ENCODE measurements at regions not wholly inside any gene's neighbourhood (a gene's known extent, or its start where the extent isn't known, plus 50 kb on each side); places are given as distances from the start of the nearest gene placed in this dataset.
"Not testable (repeated sequence)": the region's sequence is repeated elsewhere in the genome, so short reads cannot be mapped to it uniquely, and the experiment has no call there.

- not testable (repeated sequence) for DNase-seq (ENCODE audit: low read depth)
These were observed 705.8 kb downstream of the DTWD2 start for GRCh38 chr5:118282480-118283038.

DNA sequence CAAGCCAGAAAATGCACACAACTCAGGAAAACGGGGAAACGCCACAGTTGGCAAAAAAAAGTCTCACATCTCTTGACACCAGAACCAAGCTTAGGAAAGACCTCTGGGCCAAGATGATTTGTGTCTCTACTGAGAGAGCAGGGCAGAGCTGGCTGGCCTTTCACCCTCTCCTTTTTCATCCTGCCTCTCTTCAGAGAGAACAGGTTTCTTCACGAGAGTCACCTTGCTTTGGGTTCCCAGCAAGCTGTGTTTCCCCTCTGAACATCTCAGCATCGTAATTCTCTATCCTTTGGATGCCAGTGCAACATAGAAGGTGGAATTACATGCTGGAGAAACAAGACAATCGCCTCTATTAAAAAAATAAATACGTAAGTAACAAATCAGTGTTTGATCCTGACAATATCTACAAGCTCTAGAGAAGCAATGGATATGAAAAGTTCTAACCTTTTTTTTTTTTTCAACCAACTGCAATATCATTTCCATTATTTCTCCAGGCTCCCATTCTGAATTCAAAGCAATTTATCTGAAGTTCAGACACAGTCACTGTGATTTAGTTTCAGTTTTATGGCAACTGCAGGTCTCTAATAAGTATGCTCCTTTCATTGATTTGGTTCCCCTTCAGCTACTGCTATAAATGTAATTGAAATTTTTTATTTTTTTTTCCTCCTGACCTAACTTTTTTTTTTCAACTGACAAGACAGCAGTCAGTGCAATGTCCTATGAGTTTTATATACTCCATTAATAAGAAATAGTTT is 708.6 kb downstream of the DTWD2 start:
- no peak for DNase-seq (ENCODE audit: low read depth)

- DNase-seq (ENCODE audit: low read depth): no peak
These were observed 717.8 kb downstream of the DTWD2 start for GRCh38 chr5:118270526-118270925.

DNA sequence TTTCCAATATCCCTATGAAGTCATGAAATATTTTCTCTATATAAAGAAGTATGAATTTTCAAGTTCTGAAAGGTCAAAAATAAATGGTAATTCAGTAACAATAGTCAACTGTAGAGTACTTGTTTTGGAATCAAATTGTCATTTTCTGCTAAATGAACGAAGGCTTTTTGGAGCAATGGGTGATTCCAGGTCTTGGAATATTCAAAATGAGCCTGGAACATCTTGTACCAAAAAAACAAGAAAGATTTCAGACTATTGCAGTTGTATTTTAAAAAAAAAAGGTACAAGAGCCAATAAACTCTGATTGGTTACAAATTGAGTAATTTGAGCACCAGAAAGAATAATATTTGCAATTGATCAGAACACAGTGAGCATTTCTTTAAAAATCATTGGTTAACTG is 730.1 kb downstream of the DTWD2 start:
- no peak for DNase-seq (ENCODE audit: low read depth)

GRCh38 chr5:118257066-118257465 is 731.3 kb downstream of the DTWD2 start:
- DNase-seq (ENCODE audit: low read depth): no peak

DNA sequence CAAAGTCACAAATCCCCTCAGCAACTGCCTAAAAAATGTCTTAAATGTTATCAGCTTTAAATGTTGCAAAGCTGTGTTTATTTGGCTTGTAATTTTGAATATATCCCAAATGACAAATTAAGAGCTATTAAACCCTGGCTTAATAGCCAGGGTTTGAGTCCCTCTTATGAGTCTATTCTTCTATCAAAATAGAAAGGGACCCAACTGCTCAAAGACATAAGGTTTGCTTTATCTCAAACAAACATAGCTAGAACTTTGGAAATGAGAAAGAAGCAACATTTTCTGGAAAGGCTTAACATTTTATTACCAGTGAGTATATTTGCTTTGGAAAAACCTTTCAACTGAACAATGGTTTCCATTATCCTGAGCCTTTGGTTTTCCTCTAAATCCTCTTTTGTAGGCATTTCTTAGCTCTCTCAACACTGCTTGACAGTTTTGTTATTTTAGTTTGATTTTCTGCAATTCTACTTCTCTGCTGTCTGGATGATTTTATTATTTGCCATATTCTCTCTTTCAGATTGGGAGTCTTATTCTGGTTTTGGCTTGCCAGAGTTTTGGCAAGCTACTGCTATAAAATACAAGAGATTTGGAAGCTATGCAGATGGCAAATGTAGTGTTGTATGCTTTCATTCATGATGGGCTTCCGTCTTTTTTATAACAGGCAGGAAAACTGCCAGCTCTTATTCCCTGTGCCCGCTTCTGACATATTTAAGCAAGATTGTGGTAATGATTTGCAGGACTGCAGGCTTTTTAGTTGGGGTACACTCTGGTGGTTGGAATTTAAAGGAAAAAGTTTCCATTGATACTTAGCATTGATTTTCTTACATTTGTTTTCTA is 734.9 kb downstream of the DTWD2 start:
- no peak for DNase-seq (ENCODE audit: low read depth)

DNA sequence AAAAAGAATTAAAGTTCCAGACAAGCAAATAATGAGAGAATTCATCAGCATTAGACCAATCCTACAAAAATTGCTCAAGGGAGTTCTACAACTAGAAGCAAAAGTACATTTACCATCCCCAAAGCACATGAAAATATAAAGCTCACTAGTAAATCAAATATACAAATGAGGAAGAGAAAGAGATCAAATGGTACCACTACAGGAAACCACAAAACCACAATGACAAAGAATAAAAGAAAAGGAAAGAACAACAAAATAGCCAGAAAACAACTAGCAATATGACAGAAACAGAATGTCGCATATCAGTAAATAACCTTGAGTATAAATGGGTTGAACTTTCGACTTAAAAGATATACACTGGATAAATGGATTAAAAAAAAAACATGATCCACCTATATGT is 739.0 kb downstream of the DTWD2 start:
- no peak for DNase-seq (ENCODE audit: low read depth)

- no peak for DNase-seq (ENCODE audit: low read depth)
These were observed 740.9 kb downstream of the DTWD2 start for GRCh38 chr5:118247458-118247857.

DNA sequence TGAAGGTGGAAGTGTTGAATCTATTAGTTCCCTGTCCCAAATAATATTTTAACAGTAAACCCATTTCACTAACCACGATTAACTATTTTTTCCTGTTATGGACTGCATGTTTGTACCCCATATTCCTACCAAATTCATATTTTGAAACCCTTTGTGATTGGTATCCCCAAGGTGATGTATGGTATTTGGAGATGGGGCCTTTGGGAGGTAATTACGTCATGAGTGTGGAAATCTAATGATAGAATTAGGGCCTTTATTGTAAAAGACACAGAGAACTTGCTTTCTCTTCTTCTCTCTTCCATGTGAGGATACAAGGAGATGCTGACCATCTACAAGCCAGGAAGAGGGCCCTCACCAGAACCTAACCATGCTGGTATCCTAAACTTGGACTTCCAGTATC is 744.7 kb downstream of the DTWD2 start:
- no peak for DNase-seq (ENCODE audit: low read depth)

GRCh38 chr5:118243068-118243467 is 745.3 kb downstream of the DTWD2 start:
- no peak for DNase-seq (ENCODE audit: low read depth)

DNA sequence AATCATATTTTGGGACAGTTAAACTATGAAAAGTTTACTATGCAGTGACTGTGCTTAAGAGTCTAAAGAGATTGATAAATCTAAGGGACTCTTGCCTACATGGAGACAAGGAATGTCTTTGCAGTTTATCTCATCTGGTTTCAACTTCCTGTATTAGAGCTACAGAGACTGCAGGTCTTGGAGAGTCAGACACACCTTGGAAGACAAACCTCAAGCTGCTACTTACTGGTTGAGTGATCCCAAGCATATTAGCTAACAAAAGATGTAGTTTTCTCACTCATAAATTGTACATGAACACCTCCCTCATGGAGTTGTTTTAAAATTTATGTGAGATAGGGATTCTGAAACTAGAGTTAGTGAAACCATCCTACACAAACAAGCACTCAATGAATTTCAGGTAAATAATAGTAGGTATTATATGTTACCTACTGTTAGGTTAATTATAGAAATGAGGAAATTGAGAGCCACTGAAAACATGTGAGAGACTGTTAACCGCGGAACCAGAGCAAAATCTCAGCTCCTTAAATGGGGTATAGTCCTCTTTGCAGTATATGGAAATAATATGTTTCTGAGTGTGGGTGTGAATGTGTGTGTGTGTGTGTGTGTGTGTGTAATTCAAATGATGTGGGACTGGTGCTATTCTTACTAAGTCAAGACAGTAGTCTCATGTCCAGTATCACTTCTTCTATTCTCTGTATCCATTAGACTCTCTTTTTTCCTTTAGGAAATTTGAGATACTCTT is 752.1 kb downstream of the DTWD2 start:
- DNase-seq (ENCODE audit: low read depth): no peak

GRCh38 chr5:118233606-118234005 is 754.7 kb downstream of the DTWD2 start:
- no peak for DNase-seq (ENCODE audit: low read depth)

- DNase-seq (ENCODE audit: low read depth): no peak
These were observed 759.9 kb downstream of the DTWD2 start for GRCh38 chr5:118228489-118228888.

- DNase-seq (ENCODE audit: low read depth): no peak
These were observed 763.8 kb downstream of the DTWD2 start for GRCh38 chr5:118224546-118224945.

GRCh38 chr5:118220556-118221195 is 767.7 kb downstream of the DTWD2 start:
- no peak for DNase-seq (ENCODE audit: low read depth)

GRCh38 chr5:118211606-118212005 is 776.7 kb downstream of the DTWD2 start:
- DNase-seq (ENCODE audit: low read depth): no peak

DNA sequence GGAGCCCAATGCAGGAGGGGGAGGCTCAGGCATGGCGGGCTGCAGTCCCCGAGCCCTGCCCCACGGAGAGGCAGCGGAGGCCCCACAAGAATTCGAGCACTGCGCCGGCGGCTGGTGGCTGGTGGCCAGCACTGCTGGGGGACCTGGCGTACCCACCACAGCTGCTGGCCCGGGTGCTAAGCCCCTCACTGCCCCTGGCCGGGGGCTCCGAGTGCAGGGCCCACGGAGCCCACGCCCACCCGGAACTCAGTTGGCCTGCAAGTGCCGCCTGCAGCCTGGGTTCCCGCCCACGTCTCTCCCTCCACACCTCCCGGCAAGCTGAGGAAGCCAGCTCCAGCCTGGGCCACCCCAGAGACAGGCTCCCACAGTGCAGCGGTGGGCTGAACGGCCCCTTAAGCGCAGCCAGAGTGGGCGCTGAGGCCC is 780.3 kb downstream of the DTWD2 start:
- DNase-seq (ENCODE audit: low read depth): no peak

GRCh38 chr5:118199801-118200200 is 788.5 kb downstream of the DTWD2 start:
- DNase-seq (ENCODE audit: low read depth): no peak

GRCh38 chr5:118196229-118196628 is 792.1 kb downstream of the DTWD2 start:
- no peak for DNase-seq (ENCODE audit: low read depth)

DNA sequence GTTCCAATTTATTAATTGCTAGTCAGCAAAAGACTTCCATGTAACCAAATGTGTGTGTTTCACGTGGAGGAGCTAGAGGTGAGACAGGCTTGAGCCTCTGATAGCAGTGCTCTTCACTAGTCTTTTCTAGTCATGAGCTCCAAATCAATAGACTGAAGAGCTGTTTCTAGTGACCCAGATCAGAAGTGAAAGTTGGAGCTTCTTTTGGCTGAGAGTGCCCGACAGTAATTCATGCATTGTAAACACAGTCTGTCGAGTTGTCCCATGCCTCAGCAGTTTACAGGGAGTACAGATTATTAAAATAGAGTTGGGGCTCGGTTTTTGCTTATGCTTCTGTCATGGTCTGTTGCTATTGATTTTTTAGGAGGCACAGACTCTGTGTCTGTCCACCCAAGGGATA is 793.1 kb downstream of the DTWD2 start:
- DNase-seq (ENCODE audit: low read depth): no peak

DNA sequence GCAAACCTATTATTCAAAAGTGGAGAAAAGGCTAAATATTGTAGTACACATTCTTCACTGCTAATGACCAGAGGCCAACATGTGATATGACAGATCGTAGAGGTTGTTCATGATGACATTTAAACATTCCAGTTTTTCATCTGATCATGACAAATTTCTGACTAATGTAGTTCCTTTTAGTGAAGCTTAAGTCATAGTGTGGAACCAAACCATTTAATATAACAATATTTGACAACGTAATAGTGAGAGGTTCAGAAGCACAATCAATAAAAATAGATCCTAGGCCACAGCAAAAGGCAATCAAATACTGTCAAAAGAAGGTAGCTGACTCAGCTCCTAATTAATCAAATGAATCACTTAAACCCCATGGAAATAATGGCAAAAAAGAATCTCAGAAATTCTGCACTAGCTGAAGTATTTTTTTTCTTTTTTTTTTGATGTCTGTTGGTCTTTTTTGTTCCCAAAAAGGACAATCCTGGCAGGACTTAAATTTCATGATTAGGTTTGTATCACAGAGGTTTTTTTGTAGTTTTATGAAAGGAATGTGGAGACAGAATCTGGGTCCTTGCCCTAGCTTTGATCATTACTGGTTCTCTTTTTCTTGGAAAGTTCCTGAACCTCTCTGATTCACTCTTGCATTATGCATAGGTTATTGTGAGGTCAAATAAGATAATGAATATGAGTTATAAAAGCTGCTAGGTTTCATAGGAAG is 795.0 kb downstream of the DTWD2 start:
- DNase-seq (ENCODE audit: low read depth): no peak

Data from CMK (cell line).